HEK293T (cell line): ENCODE measurements at regions not wholly inside any gene's neighbourhood (a gene's known extent, or its start where the extent isn't known, plus 50 kb on each side); places are given as distances from the start of the nearest gene placed in this dataset.

Experiments
- CTCF ChIA-PET: fragments of 350-600 bp; formaldehyde crosslinking; extraction: SDS; loops from one replicate; lab custom pipeline; 2021; ENCODE audit warnings: antibody characterized with exemption, inconsistent platforms; lab: Yijun Ruan, JAX
- POLR2A ChIA-PET: fragments of 350-600 bp; formaldehyde crosslinking; extraction: SDS; loops from one replicate; lab custom pipeline; 2020; ENCODE audit warnings: antibody characterized with exemption, inconsistent platforms; lab: Yijun Ruan, JAX
- DNase-seq: peaks from one replicate; pipeline ENCODE4 v3.0.0; 2012; ENCODE audit warnings: mixed read lengths; ENCODE audit errors: extremely low spot score
- ARNT ChIP-seq: fragments of 450-650 bp; IDR thresholded peaks from 2 replicates; pipeline ENCODE4 v1.6.1; 2017; ENCODE audit warnings: mild to moderate bottlenecking
- BHLHE40 ChIP-seq: fragments of 450-650 bp; IDR thresholded peaks from 2 replicates; pipeline ENCODE4 v1.6.1; 2016; ENCODE audit warnings: mild to moderate bottlenecking, moderate library complexity, borderline replicate concordance
- CTBP1 ChIP-seq: fragments of 450-650 bp; IDR thresholded peaks from 2 replicates; pipeline ENCODE4 v1.6.1; 2016; ENCODE audit warnings: borderline replicate concordance
- ELF4 ChIP-seq: fragments of 450-650 bp; IDR thresholded peaks from 2 replicates; pipeline ENCODE4 v1.6.1; 2017; ENCODE audit warnings: antibody characterized with exemption
- FOXA1 ChIP-seq: fragments of 450-650 bp; IDR thresholded peaks from 2 replicates; pipeline ENCODE4 v1.6.1; 2016; ENCODE audit warnings: mild to moderate bottlenecking
- FOXK2 ChIP-seq: fragments of 450-650 bp; IDR thresholded peaks from 2 replicates; pipeline ENCODE4 v1.6.1; 2016; ENCODE audit warnings: mild to moderate bottlenecking
- FOXM1 ChIP-seq: fragments of 450-650 bp; IDR thresholded peaks from 2 replicates; pipeline ENCODE4 v1.6.1; 2017; ENCODE audit warnings: mild to moderate bottlenecking, borderline replicate concordance
- HDGF ChIP-seq: fragments of 450-650 bp; IDR thresholded peaks from 2 replicates; pipeline ENCODE4 v1.6.1; 2017; ENCODE audit warnings: antibody characterized with exemption, borderline replicate concordance
- L3MBTL2 ChIP-seq: fragments of 450-650 bp; conservative IDR thresholded peaks from 2 replicates; pipeline ENCODE4 v1.6.1; 2016; ENCODE audit warnings: mild to moderate bottlenecking
- LEF1 ChIP-seq: fragments of 450-650 bp; IDR thresholded peaks from 2 replicates; pipeline ENCODE4 v1.6.1; 2017; ENCODE audit warnings: mild to moderate bottlenecking, borderline replicate concordance
- NFRKB ChIP-seq: fragments of 450-650 bp; IDR thresholded peaks from 2 replicates; pipeline ENCODE4 v1.6.1; 2016; ENCODE audit warnings: mild to moderate bottlenecking, moderate library complexity
- PKNOX1 ChIP-seq: fragments of 450-650 bp; IDR thresholded peaks from 2 replicates; pipeline ENCODE4 v1.6.1; 2016
- SP1 ChIP-seq: fragments of 450-650 bp; IDR thresholded peaks from 2 replicates; pipeline ENCODE4 v1.6.1; 2017
- SUZ12 ChIP-seq: fragments of 450-650 bp; IDR thresholded peaks from 2 replicates; pipeline ENCODE4 v1.6.1; 2016; ENCODE audit warnings: mild to moderate bottlenecking
- TARDBP ChIP-seq: fragments of 450-650 bp; IDR thresholded peaks from 2 replicates; pipeline ENCODE4 v1.6.1; 2016
- ZNF384 ChIP-seq: fragments of 450-650 bp; IDR thresholded peaks from 2 replicates; pipeline ENCODE4 v1.6.1; 2016

- no peak for TF ChIP-seq L3MBTL2
- ChIA-PET CTCF (no interaction called here), POLR2A (no interaction called here)
Observed at GRCh38 chr2:144265654-144266053, 254.3 kb downstream of the ZEB2 start.

DNA sequence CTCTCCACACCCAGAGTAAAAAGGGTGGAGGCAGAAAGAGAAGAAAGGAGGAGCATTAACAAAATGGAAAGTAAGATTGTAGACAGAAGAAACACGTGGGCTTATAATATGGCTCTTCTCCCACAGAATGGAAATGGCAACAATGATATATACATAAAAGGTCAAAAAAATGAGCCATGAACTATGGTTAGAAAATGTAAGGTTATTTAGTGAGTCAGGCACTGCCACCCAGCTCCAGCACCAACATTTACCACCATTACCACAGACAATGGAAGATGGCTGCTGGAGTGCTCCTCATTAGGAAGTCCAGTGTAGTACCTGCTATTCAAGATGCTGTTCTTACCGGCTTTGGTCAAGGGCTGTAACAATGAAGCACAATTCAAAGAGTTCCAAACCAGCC lies 258.0 kb downstream of the ZEB2 start:
- DNase-seq: no peak
- ChIA-PET POLR2A (no interaction called here), CTCF (no interaction called here)
- TF ChIP-seq ARNT (no peak), ELF4 (no peak)

More at GRCh38 chr2:144265654-144266053, 254.3 kb downstream of the ZEB2 start:
- no peak for DNase-seq

DNA sequence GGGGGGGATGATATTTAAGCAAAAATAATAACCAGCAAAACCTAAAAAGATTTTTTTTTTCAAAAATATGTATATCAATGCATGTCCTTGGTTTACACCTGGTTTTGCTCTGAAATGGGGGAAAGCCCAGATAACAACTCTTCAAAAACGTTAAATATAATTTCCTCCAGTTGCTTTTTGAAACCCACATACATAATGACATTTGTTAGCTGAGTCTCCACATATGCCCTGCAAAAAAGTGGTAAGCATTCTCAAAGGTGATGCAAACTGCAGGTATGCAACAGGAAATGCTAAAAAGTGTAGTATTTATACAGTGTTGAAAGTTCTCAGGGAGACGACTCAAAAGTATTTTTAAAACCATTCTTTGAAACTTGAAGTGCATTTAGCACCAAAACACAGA lies 258.6 kb downstream of the ZEB2 start:
- no peak for DNase-seq
- TF ChIP-seq BHLHE40 (no peak), CTBP1 (no peak), SP1 (no peak), ARNT (no peak), TARDBP (no peak), LEF1 (no peak), SUZ12 (no peak), HDGF (no peak), FOXA1 (no peak), FOXK2 (no peak)
- CTCF ChIA-PET: no interaction called here
- POLR2A ChIA-PET: no interaction called here

GRCh38 chr2:144259332-144259731 lies 260.6 kb downstream of the ZEB2 start:
- ChIA-PET POLR2A (no interaction called here), CTCF (no interaction called here)
- TF ChIP-seq CTBP1: no peak
- TF ChIP-seq ELF4: peak; percentile 37; the same call in 1 of the 2 replicates
- no peak for TF ChIP-seq PKNOX1
- TF ChIP-seq ZNF384: no peak
- DNase-seq: no peak

- ChIA-PET POLR2A (no interaction called here), CTCF (no interaction called here)
- TF ChIP-seq LEF1: no peak
- no peak for TF ChIP-seq FOXM1
- TF ChIP-seq BHLHE40: no peak
- TF ChIP-seq SUZ12: no peak
- no peak for TF ChIP-seq ARNT
- no peak for TF ChIP-seq FOXK2
- TF ChIP-seq SP1: no peak
- no peak for TF ChIP-seq ELF4
- TF ChIP-seq CTBP1: no peak
- no peak for DNase-seq
Observed at GRCh38 chr2:144258154-144258553, 261.8 kb downstream of the ZEB2 start.

- ChIA-PET POLR2A (no interaction called here), CTCF (no interaction called here)
- no peak for TF ChIP-seq ELF4
- no peak for TF ChIP-seq FOXM1
- no peak for TF ChIP-seq L3MBTL2
- no peak for TF ChIP-seq ARNT
- no peak for TF ChIP-seq SP1
- TF ChIP-seq FOXK2: no peak
- no peak for TF ChIP-seq TARDBP
- no peak for TF ChIP-seq PKNOX1
- TF ChIP-seq BHLHE40: no peak
- no peak for TF ChIP-seq SUZ12
- TF ChIP-seq FOXA1: no peak
- TF ChIP-seq LEF1: no peak
- no peak for TF ChIP-seq CTBP1
- no peak for TF ChIP-seq HDGF
- TF ChIP-seq NFRKB: no peak
- TF ChIP-seq ZNF384: no peak
- no peak for DNase-seq
Observed at GRCh38 chr2:144256996-144257707, 262.8 kb downstream of the ZEB2 start.

- CTCF ChIA-PET: no interaction called here
- TF ChIP-seq NFRKB (no peak), SUZ12 (no peak), FOXK2 (no peak), HDGF (no peak)
- POLR2A ChIA-PET: no interaction called here
- DNase-seq: no peak
Observed at GRCh38 chr2:144254342-144255235, 265.3 kb downstream of the ZEB2 start.
